HG02884 (cell line): ENCODE measurements at regions not wholly inside any gene's neighbourhood (a gene's known extent, or its start where the extent isn't known, plus 50 kb on each side); places are given as distances from the start of the nearest gene placed in this dataset.

Experiments
- ATAC-seq: cut with Tn5 transposase; IDR thresholded peaks from one replicate; pipeline ENCODE4 v1.9.1; 2021; ENCODE audit warnings: mild to moderate bottlenecking, moderate library complexity; ENCODE audit not compliant: unreplicated experiment

GRCh38 chr10:78846760-78847159, 222.0 kb upstream of the ZMIZ1 start:
- ATAC-seq: no peak

GRCh38 chr10:78847485-78847884, 221.3 kb upstream of the ZMIZ1 start:
- ATAC-seq: no peak

- ATAC-seq: no peak
Measured at GRCh38 chr10:78849115-78849514, 219.7 kb upstream of the ZMIZ1 start.

- no peak for ATAC-seq
Measured at GRCh38 chr10:78849731-78850130, 219.0 kb upstream of the ZMIZ1 start.

GRCh38 chr10:78850644-78851435, 217.9 kb upstream of the ZMIZ1 start:
- ATAC-seq: no peak

GRCh38 chr10:78851647-78852046, 217.1 kb upstream of the ZMIZ1 start:
- ATAC-seq: no peak

- ATAC-seq: no peak
Measured at GRCh38 chr10:78852466-78853240, 216.1 kb upstream of the ZMIZ1 start.

- ATAC-seq: no peak
Measured at GRCh38 chr10:78853864-78854263, 214.9 kb upstream of the ZMIZ1 start.

- ATAC-seq: no peak
Measured at GRCh38 chr10:78856421-78856820, 212.3 kb upstream of the ZMIZ1 start.

- ATAC-seq: no peak
Measured at GRCh38 chr10:78857193-78857592, 211.6 kb upstream of the ZMIZ1 start.

- ATAC-seq: no peak
Measured at GRCh38 chr10:78859266-78859665, 209.5 kb upstream of the ZMIZ1 start.

- no peak for ATAC-seq
Measured at GRCh38 chr10:78859769-78860168, 209.0 kb upstream of the ZMIZ1 start.

- no peak for ATAC-seq
Measured at GRCh38 chr10:78860260-78860914, 208.4 kb upstream of the ZMIZ1 start.

GRCh38 chr10:78861529-78862327, 207.0 kb upstream of the ZMIZ1 start:
- ATAC-seq: no peak

GRCh38 chr10:78862328-78862640, 206.5 kb upstream of the ZMIZ1 start:
- ATAC-seq: no peak

- no peak for ATAC-seq
Measured at GRCh38 chr10:78863140-78863905, 205.4 kb upstream of the ZMIZ1 start.

GRCh38 chr10:78863906-78864239, 204.9 kb upstream of the ZMIZ1 start:
- ATAC-seq: no peak

GRCh38 chr10:78864761-78865537, 203.8 kb upstream of the ZMIZ1 start:
- no peak for ATAC-seq

GRCh38 chr10:78865538-78865875, 203.3 kb upstream of the ZMIZ1 start:
- no peak for ATAC-seq
